Suppressor macrophage (primary cell): ENCODE measurements at regions not wholly inside any gene's neighbourhood (a gene's known extent, or its start where the extent isn't known, plus 50 kb on each side); places are given as distances from the start of the nearest gene placed in this dataset.

ENCODE experiments used
- DNase-seq, 4 experiments: peaks; one replicate each; pipeline ENCODE4 v3.0.0-alpha.2; 2020 to 2022

DNA sequence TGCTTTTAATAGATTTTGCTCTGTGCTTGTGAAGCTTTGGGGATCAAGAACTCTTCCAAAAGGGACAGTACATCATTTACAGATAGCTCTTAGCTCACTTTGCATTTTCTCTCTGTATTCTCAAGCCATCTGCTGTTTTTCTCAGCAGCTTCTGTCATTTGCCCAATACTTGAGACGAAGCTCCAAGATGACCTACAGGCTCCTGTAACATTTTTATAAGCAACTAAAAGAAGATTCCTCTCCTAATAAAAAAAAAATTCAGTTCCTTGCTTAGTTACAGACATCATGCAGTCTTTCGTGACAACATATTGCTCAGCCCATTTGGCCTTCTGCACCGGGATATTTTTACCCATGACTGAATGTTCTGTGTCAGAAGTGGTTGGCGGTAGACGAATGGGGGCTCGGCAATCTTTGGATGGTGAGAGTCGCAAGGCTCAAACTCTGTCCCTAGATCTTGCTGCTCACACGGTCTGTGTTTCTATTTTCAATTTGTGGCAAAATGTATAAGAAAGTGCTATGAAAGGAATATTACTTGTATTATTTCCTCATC, 215.6 kb downstream of the FSCB start:
- no peak for DNase-seq

DNA sequence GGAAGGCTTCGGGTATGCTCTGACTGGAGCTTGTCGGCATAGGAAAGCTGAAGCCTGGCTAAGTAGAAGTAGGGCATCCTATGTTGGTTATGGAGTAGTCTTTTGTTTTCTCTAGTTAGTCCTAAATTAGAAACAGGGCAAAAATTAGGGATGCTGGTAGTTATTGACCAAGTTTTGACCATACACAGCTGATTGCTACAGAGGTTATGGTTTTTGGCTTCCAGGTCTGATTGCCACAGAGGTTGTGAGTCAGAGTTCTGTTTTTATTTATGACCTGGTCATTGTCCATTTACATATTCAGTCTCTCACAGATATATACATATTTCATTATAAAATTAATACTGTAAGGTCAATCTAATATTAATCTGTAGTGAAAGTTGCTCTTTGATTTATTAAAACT, 219.2 kb downstream of the FSCB start:
- DNase-seq = no peak

DNA sequence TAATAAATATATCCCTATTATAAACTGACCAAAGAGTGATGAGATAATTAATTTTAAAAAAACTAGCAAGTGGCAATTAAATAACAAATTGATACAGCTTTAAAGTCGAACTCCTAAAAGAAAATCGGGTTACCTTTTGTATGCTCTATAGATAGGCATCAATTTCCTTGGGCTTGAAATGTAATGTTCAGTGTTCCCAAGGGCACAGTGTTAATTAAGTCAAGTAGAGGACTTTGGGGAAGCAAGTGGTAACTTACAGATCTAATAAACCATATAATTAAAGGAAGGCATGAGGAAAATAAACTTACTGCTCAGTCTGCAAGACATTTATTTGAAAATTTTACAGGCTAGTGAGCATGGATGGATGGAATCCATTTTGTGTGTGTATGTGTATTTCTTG, 220.9 kb downstream of the FSCB start:
- DNase-seq = no peak

DNA sequence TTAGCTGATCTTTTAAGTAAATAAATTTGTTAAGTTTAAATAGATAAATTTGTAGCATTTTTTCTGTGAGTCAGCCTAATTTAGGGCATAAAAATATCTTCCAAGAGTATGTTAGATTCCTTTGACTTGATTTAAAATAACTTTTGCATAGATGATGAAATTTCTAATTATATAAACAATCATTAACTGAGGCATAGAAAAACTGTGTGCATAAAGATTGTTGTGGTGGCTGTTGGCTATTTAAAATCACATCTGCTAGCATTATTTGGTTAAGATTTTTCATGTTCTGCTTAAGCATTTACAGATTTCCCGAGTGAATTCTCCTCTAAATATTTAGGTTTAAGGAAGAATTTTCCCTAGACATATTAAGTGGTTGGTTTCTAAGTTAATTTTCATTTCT, 223.2 kb downstream of the FSCB start:
- DNase-seq = no peak

DNA sequence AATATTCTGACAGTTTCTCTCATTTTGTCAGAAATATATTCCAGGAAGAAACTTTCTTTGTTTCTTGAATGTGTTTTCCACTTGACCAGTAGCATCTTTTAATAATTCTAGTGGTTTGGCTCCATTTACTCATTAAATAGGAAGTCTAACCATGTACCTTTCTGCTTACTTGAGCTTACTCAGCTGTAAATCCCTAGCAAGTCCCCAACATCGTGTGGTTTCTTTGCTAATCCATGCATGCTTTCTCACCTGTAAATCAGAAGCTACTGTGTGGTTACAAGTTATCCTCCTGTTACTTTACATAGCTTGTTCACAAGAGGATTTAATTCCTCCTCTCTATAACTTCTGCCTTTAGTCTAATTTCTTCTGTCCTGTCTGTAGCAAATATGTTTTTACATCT, 227.7 kb downstream of the FSCB start:
- DNase-seq = no peak

DNA sequence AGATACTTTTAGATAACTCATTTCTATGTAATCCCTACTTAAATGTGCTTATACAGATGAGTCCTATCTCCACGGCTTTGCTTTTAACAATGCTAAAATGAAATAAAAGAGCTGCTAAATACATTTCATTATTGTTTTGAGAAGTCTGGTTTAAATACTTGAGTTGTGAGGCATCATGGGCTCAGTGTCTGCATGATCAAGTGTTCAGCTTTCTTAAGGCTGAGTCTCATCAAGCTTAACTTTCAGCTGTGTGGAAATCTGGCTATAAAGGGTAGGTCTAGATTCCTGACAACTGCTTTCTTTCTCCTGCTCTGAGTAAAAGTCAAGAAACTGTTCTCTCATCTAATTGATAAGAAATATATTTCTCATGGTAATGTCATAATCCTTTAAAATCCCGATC, 235.4 kb downstream of the FSCB start:
- DNase-seq = no peak

DNA sequence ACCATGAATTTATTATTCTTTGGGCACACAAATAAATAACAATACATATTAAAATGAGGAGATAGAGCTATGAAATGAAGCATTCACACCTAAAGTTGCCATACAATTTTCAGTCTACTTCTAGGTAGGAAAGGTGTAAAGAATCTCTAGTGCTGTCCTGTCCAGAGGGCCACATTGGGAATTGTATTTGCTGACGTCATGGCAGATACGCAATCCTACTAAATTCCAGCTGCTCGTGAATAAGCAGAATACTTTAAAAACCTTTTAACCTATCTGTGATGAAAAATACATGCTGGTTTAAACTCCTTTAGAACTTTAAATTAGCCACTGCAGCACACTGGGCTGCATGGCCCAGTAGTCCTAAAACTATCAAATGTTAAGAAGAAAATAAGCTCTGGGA, 236.1 kb downstream of the FSCB start:
- DNase-seq = no peak

DNA sequence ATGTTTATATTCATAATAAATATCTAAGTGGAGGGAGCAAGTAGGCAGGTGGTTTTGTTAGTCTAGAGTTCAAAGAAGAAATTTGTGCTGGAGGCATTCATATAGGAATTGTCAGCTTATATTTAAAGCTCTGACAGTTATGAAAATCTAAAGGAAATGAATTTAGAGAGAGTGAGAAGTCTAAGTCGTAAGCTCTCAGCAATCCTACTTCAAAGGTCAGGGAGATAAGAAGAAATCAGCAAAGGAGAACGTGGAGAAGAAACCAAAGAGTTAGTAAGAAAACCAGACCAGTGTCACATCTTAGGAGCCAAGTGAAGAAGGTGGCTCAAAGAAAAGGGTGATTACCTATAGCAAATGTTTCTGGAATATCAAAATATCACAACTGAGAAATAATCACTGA, 241.8 kb downstream of the FSCB start:
- DNase-seq = no peak

DNA sequence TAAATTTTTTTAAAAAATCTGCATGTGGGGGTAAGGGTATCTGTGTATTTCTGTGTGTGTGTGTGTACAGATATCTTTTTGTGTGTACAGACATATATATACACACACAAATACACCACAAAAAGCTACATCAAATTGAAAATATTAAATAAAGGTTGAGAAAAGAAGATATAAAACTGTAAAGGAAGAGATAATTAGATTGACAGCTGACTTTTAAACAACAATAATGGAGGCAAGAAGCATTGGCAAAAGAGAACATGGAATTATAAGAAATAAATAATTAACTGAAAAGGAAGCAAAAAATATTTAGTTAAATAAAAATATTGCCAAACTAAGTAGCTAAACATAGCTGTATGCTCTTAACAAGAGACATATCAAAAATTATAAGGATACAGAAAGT, 291.4 kb downstream of the FSCB start:
- no peak for DNase-seq

DNA sequence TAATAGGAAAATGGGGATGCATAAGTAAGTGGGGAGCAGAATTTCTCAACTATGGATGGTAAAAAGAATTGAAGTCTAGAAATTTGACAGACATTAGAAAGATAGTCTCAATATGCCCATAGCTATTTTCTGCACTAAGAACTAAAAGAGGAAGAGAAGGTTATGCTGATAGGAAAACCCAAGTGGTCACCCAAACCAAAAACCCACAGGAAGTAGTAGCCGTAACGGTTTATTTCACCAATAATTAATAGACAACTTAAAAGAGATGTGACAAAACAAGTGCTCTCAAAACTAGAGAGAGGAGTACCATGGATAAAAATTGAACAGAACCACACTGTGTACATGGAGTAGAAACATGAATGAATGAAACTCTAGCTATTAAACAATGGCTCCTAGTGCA, 295.4 kb downstream of the FSCB start:
- no peak for DNase-seq

DNA sequence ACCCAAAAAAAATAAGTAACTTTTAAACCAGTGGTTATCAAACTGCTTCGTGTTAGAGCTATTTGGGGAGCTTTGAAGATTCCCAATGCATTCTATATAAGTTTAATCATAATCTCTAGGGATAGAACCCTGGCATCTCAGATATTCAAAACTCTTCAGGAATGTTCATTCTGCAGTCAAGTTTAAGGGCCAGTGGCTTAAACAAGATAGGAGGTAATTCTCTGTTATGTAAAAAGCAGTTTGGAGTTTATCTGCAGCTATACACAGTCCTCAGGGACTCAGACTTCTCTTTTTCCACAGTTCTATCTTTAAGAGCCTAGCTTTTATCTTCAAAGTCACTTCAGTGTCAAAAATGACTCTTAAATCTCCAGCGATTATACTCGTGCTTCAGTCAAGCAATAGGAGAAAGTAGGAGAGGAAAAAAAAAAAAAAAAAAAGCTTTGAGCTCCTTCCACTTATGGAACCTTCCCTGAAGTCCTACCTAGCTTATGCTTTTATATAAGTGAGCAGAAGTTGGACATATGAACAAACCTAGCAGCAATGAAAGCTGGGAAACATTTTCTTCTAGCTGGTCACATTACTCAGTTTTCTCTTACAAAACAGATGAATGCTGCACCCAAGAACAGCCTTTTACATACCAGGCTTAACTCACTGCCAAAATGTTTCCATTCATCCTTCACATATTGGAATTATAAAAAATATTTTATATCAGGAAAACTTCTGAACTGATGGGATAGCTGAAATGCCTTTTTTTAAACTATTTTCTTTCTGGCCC, 302.8 kb downstream of the FSCB start:
- DNase-seq = no peak

DNA sequence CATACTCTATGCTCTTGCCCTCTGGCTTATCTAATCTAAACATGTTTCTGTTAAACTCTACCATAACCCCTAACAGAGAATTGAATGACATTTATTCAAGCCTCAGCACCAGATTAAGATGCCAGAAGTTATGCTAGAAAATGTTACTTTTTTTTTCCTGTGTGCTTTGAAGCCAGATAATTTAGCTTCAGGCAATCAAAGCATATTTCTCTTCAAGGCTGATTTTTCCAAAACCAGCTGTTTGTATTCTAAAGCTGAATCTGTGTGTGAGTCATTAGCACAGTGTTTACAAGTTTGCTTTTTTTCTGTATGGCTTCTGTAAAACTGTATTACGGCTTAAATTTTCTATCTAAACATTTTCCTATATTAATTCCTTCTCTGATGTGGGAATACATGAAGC, 326.1 kb downstream of the FSCB start:
- no peak for DNase-seq

DNA sequence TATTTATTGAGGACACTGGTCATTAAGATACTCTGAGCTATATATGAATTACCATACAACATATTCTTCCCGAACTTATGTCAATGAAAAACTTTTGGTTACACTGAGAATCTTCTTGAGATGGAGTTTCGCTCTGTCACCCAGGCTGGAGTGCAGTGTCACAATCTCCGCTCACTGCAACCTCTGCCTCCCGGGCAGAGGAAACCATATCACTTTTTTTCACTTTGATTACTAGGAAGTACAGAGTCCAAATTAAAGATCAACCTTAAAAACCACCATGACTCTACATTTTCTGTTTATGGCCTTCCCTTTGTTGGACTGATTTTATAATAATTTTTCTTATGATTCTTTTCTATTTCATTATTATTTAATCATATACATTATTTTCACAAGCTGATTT, 336.5 kb downstream of the FSCB start:
- no peak for DNase-seq

DNA sequence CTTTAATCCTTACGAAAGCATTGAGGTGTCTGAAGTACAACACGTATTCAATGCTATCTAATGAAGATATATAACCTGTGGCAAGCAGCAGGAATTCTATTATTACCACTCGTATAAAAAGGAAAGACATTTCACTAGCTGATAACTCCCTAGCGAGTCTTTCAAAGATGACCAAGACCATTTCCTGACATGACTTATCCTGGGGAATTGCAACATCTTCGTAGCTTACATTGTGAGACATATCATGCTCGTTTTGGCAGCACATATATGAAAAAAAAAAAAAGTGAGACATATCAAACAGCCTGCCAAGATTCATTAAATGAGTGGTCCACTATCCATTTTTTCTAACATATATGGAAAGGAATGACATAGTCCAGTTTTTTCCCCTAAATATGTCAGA, 337.0 kb downstream of the FSCB start:
- DNase-seq = no peak

DNA sequence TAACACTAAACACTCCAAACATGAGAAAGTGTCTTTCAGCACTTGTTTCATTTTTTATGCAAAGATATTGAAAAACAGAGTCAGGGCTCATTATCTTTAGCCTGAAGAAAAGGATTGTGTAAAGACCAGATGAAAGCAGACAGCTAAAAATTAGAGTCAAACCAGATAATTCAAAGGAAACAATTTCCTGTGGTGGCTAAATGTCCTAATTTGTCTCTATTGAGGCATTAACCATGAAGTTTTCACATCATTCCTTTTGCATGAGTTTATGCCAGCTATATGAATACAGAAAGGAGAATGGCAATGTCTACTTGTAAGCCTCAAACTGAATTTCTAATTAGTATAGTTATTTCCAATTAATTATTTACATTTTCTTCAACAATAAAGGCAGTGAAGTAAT, 338.5 kb downstream of the FSCB start:
- no peak for DNase-seq

DNA sequence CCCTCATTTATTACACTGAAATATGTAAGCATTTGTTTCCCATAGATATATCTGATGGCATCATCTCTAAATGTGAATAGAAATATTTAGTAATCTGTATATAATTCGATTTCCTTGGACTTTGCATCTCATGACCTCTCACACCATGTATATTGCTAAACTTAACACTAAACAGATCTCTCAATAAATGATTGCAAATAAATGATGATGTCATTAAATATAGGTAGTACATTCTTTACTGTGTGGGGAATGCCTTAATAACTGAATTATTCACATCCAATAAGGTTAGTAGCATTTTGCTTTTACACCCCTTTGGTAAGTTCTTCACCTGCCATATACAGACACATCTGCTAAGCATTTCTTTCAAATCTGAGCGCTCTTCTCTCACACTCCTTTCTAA, 340.5 kb downstream of the FSCB start:
- no peak for DNase-seq

DNA sequence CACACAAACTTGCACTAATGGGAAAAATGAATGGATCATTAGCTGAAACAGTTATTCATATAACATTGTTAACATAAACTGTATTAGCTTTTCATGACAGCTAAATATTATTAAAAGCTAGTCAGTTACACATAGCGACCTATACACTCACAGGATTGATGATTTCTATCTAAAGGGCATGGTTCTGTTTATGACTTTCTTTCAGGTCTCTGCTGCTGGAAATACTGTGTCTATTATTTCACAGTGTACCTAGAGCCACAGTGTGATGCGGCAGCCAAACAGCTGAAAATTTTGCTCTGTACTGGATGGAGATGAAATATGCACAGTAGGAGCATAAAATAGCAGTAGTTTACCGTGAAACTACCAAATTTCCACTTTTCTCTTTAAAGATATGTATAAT, 341.1 kb downstream of the FSCB start:
- DNase-seq = no peak

DNA sequence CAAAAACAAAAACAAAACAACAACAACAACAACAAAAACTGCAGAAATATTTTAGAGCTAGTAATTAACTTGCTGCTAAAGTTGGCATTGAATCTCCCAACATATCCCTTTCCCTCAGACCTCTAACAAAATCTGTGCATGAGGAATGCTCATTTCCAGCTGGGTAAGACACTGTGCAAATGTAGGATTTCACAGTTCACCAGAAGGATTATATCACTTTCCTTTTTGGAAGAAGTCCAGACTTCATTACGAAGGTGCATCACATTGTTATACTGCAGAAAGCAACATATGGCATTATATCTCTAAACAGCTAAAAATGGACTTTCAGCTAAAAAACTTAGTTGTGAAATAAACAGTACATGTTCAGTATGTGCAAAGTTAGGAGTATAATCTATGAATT, 341.8 kb downstream of the FSCB start:
- DNase-seq = no peak

DNA sequence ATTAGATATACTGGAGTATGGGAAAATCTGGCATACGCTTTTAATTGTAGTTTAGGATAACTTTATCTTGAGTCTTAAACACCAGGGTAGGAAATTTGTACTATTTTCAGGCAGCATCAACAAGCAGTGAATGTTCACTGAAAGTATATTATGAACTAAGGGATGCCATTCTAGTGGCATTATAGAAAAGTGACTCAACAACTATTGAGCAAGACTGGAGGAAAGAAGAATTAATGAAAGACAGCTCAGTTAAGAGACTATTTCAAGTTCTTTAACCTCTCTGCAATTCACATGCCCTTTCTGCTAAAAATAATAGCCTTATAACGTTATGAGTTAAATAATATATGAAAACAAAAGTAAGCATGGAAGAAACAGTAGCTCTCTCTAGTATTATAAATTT, 343.1 kb downstream of the FSCB start:
- DNase-seq = no peak

DNA sequence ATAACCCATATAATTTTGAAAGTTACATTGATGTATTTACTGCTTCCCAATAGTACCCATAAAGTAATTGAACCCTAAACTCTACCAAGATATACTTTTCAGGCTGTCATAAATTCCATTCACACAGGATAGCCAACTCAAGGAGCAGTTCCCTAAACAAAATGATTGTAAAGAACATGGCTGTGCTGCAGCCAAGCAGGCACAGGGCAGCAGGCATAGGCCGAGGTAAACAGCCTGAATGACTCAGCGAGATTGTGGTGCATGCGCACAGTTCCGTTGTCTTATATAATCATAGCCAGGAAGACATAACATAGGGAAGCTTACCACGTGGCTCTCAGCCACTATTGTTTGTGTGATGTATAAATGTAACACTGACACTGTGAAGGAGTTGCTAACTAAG, 344.9 kb downstream of the FSCB start:
- DNase-seq = no peak

DNA sequence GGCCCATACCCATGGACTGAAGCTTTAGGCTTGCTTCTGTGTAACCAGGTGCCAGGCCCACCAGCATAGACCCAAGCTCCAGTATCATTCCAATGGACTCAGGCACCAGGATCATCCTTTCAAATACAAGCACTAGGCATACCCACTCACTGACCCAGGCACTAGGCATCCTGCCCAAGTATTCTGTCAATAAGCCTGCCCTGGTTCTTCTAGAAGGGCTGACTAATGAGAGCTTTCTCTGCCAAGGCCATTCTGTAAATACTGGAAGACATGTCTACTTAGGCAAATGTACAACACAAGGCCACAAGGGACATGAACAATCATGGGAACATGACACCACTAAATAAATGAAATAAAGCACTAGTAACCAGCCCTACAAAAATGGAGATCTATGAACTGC, 352.2 kb downstream of the FSCB start:
- DNase-seq = no peak

DNA sequence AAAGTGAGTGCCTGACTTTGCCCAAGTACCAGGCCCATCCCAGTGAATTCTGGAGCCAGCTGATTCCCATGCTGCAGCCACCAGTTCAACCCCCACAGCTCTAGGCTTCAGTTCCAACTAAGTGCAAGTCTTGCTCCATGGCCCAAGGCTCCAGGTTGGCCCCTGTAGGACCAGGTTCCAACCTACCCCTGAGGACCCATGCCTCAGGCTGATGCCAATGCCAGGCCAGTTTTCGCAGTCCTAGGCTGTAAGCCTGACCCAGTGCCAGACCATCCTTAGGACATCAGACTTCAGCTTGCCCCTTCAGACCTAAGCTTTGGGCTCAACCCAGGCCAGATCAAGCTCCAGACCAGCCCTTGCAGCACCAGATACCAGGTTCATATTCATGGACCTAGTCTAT, 352.6 kb downstream of the FSCB start:
- no peak for DNase-seq

DNA sequence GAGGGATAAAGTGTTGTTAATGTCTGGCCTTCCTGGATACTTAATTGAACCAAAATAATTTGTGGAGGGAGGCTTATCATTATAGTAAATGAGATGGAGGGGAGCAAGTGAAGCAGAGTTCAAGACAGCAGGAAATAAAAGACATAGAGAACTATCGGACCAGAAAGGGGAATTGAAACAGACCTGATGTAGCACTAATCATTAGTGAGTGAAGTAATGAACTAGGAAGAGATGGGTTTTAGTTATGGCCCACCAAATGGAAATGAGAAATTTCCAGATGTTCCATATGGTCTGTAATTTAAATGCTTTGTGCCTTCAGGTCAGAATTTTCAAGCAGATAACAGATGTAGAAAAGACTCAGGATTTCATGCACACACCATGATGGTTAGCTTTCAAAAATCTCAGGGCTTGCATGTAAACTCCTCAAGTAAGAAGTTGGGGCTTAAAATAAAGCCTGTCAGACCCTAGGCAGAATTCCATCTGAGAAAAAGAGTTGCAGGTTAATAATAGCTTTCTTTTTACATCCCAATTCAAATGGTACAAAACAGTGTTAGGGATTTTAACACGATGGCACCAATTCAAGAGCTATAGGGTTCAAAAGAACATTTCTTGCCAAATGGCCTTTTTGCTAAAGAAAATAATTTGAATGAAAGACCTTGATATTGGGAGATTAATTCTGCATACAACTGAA, 355.8 kb downstream of the FSCB start:
- no peak for DNase-seq

DNA sequence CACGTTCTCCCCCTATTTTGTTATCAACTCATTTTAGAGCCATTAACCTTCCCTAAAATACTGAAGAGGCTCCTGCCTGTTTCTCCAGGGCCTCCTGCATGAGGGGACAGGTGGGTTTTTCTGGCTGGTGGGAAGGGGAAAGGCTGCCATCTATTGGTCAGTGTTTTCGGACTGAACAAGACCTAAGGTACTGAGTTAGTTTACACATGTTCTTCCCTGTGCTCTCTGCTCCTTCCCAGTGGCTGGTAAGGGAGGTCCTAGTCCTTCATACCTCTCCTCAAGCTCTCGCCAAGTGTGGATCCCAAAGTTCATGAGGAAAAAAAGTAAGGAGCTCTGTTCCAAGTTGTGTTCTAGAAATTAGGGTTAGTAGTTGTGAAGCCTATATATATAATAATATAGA, 357.5 kb downstream of the FSCB start:
- DNase-seq = no peak

DNA sequence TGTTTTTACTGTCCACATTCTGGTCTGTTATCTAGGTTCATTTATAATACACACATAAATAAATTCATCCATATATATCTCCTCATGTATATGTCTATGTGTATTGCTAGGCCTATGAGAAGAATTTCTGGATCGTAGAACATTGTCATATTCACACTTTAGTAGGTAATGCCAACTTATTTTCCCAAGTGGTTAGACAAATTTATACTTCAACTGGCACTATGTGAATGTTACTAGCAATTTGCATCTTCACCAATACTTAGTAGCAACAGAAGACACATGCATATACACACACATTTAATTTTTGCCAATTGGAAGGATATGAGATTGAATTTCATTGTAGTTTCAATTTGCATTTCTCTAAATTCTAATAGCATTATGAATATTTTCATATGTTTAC, 365.1 kb downstream of the FSCB start:
- DNase-seq = no peak
